Middle frontal gyrus (tissue), 1 donor: ENCODE measurements at regions not wholly inside any gene's neighbourhood (a gene's known extent, or its start where the extent isn't known, plus 50 kb on each side); places are given as distances from the start of the nearest gene placed in this dataset.

Experiments
- DNase-seq: peaks from one replicate; pipeline ENCODE4 v3.0.0-alpha.2; 2015; ENCODE audit warnings: low spot score; ENCODE audit errors: extremely low spot score

DNA sequence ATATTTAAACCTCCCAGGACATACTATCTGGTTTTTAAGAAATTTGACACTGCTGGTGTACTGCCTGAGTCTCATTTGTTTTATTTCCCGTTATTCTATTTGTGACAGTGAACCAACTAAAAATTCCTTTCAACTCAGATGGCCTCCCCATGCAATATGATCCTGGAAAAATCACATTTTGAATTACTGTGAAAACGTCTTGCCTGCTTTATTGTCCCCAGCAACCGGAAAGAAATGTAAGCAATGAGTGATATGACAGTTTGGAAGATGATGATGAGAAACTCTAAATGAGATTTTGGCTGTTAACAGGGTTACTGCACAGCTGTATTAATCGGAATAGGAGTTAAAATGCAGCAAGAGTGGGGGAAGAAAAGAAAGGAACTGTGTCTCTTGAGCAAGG is 590.7 kb upstream of the CDH5 start:
- DNase-seq, result no peak

DNA sequence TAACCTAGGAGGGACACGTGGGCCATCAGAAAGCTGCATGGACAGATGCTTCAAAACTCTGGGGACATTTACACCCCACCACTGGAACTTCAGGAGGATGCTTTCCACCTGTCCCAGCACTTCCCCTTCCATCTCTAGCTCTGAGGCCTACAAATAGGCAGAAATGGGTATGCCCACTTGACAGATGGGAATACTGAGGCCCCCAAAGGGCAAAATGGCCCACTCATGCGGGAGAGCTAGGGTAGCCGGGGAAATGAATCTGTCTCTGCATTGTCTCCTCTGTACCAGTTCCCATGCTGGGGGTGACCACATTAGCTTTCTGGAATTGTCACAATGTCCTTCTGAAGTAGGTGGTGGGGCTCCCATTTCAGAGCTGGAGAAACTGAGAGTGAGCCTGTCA is 592.1 kb upstream of the CDH5 start:
- no peak for DNase-seq

DNA sequence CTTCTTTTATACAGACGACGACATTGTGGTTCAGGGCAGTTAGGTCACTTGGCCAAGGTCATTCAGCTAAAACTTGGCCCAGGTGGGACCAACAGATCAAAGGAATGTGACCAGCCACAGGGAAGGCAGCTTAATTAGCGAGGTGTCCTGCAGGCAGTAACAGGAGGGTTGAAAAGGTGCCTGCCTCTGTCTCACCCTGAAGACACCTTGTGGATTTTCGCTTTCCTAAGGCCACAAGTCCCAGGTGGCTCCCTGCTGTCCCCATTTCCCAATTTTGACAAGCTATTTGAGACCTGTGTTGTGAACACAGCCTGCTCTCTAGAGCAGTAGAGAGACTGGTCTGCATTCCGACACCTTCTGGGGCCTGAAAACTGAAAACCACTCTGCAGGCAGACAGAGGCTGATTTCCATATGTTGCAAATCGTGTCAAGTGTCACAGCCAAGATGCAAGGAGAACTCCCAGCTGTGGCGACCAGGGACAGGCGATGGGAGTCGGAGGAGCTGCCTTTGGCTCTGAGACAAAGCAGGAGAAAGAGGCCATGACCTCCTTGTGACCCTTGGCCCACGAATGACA is 593.1 kb upstream of the CDH5 start:
- no peak for DNase-seq

DNA sequence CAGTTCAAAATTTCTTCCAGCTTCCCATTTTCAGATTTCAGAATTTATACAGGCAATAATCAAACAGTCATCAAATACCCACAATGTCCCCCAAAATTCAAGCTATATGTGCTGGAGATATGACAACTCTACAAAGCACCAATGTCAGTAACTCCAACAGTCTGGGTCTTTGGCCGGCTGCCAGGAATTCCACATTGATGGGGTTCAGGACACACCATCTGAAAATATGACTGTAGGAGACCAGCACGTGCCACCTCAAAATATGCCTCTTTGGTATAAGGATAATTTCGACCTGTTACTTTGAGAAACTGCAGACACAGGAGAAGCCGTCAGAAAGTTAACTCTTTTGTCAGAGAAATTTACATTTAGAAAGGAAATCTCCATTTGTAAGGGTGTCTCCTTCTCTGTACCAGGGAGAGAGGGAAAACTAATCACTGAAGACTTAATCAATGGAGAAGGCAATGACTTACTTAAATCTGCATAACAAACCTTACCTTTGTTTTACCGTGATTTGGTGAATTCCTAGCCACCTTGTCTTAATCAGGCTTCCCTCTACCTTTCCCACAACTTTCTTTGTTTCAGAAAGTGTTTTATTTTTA is 594.3 kb upstream of the CDH5 start:
- DNase-seq, result no peak

DNA sequence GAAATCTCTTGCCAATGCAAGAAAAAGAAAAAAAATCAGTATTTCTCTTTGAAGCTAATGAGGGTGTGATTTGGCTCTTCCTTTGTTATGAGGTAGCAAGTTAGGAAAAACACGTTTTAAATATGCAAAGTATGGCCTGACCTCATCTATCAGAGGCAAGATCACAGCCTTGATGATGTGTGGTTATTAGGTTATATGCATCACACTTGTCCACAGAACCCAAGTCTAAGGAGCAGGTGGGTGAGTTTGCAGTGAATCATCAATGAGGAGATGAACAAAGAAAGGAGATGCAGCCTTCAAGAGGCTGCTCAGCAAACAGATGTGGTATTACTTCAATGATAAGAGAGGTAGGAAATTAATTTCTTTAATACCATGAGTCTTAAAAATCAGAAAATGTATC is 594.8 kb upstream of the CDH5 start:
- no peak for DNase-seq

DNA sequence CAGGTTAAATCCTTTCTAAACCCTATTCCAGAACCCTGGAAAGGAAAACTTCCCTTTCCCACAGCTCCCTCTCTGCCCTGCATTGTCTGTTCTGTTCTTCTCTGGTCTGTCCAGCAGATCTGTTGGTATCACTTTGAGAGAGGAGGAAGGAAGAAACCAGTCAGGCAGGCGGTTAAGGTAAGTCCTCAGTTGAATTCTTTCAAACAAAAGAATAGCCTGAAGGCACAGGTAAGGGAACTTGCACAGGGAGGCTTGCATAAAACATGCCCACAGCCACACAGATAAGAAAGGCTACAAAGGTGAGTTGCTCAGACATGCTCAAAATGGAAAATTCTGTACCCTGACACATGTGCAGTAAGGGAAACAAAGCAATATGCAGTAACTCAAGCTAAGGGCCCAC is 595.7 kb upstream of the CDH5 start:
- DNase-seq, result no peak

DNA sequence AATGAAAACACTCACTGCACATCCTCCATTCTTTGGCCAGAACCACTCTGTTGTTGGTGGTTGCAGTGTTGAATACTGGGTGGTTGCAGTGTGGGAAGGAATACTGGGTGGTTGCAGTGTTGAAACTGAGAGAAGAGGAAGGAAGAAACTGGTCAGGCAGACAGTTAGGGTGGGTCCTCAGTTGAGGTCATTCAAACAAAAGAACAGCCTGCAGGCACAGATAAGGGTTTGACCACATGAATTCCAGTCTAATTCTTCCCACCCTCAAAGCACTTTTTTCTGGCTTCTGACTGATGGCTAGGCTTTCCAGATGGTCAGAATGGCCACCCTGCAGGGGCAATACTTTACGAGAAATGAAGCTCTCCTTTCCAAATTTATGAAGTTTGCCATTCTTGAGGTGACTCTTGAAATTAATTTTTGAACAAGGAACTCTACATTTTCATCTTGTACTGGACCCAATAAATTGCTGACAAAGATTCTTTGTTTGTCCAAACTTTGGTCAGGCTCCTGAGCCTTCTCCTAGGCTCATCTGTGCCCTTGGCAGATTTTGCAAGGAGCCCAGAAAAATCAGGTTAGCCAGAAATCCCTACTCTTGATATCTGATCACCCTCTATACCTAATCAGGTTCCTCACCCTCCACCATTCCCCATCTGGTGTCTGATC is 596.6 kb upstream of the CDH5 start:
- DNase-seq, result no peak

DNA sequence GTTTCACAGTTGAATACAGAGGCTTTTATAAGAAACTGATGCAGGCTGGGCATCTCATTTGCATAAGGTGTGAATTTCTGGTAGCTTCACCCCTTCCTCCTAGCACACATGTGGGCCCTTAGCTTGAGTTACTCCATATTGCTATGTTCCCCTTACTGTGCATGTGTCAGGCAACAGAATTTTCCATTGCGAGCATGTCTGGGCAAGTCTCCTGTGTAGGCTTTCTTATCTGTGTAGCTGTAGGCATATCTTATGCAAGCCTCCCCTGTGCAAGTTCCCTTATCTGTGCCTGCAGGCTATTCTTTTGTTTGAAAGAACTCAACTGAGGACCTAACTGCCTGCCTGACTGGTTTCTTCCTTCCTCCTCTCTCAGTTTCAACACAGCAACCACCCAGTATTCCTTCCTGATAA is 597.4 kb upstream of the CDH5 start:
- no peak for DNase-seq

DNA sequence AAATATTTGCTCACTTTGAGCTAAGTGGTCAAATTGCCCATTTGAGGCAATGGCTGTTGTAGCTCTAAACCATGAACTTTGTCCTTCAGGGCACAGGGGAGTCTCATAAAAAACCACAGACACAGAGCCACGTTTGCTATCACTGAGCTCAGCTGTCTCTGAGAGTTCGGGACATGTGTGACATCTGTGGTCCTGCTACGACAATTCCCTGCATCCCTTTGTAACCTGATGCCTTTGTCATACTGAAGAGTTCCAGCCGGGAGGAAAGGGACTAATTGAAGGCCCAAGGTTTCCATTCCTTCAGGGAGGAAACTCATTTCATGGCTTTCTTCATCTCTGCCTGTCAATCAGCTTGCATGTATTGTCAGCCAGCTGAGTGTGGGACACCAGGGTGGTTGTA is 599.4 kb upstream of the CDH5 start:
- DNase-seq, result no peak

DNA sequence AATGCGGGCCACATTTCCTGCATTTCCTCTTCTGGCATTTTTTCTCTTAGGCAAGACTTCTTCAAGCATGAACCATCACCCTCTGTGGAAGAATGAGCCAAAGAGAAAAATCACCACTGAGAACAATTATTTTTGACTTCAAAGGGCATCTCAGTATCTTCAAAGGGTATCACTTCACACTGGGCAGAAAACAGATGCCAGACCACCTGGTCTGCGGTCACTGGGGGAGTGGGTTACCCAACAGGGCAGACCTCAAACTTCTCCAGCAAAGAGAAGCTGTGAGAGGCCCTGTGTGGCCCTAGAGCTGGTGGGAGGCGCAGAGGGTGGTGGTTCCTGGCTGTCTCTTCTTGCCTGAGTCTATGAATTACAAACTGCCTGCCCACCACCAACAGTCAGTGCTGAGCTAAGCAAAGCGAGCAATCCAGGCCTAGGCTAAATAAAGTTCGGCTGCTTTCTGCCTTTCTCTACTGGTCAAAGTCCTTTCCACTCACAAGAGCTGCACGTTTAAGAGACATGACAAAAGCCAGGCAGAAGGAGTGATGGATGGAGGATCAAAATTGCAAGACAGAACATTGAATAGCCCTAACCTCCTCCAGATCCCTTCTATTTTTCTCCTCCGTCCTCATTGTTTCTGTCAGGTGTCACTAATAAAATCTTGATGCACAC is 602.7 kb upstream of the CDH5 start:
- no peak for DNase-seq

DNA sequence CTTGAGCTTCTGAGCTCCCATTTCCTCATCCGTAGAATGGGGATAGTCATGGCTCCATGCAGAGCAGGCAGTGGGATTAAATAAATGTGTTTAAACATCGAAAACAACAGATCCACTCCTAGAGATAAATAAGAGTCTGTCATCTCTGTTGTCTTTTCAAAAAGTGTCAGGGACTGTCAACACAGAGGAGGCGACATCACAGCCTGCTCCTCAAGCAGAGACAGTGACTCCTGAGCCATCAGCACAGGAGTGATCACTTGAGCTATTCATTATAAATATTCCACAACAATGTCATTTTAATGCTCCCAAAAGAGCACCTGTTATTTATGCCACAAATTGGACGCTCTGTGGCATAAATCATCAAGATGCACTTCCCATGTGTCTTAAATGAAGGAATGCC is 605.6 kb upstream of the CDH5 start:
- no peak for DNase-seq

DNA sequence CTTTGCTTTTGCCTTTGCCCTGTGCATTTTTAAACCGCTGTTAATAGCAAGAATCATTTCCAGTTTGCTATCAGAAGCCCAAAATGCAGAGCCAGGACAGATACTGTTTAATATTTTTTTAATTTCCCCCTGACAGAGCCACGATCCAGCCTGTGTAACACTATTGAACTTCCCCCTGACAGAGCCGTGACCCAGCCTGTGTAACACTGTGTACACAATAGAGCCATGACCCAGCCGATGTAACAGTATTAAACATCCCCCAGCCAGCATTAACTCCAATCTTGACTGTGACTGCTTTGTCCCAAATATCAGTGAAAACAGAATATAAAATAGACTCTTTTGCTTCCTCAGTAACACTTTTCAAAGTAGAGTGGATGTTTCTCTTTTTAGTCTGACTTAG is 607.9 kb upstream of the CDH5 start:
- no peak for DNase-seq

DNA sequence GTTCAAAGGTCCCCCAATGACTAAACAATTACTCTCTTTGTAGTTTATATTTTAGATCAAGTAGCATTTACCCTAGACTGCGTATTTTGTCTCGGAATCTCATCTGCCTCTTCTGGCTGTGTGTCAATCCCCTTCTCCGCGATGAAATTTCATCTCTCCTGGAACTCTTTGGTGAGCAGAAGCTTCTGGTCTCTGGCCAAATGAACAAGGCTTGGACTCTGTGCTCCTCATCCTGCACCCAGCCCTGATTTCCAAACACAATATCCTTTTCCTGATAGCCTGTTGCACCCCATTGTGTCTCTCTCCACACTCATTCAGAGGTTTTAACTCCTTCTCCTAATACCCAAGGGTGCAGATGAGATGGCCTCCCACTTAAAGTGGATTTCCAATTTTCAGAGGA is 609.4 kb upstream of the CDH5 start:
- DNase-seq, result no peak

DNA sequence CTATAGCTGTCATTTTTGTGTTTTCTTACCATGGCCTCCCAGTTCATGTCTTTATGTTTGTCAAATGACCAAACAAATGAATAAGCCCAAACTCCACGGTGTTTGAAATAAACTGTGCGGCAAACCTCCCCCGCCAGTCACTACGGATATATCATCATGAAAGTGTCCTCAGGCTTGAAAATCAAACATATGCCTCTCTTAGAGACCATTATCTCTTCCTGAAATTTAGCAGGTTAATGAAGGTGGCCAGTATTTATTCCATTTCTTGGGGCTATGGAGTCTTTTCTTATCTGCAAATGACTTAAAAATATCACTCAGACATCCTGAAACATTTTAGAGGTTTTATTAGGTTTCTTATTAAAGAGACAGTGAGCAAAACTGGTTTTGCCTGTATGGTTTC is 610.3 kb upstream of the CDH5 start:
- DNase-seq, result no peak

DNA sequence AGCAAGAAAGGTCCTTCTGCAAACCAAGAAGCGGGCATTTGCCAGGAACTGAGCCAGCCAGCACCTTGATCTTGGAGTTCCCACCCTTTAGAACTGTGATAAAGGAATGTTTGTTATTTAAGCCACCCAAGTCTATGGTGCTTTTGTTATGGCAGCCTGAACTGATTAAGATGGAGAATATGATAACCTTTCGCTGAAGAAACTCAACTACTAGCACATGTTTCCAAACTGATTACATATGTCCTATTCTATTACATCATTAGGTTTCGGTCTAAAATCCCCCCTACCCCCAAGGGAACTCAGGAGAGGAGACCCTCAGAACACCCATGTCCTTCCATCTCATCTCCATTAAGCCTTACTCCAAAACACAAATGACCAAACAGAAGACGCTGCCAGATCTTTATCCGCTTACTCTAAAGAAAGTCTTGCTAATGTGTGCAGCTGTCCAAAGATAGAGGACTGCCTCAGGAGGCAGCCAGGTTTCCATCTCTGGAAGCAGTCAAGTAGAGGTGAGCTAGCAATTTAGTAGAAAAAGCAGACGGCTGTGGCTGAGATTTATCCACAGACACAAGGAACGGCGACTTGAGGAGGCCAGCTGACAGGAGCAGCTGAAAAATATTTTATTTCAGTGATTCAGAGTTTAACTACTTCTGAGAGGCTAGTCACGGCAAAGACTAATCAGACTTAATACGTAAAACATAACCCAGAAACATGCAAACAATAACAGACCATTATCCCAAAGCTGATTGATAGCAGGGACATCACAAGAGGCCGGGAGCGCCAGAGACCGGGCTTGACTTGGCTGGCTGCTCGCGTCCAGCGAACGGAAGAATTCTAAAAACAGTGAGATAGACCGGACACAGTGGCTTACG is 611.4 kb upstream of the CDH5 start:
- no peak for DNase-seq

DNA sequence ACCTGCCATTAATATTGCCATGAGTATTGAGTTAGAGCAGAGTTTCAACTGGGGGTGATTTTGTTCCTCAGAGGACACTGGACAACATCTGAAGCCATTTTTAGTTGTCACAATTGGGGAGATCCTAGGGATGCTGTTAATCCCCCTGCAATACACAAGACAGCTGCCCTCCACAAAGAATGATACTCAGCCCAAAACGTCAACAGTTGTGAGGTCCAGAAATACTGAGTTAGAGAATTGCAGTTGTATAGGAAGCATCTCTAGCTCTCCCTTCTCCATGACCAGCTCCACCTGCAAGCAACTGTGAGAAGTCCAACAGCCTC is 614.0 kb upstream of the CDH5 start:
- no peak for DNase-seq

DNA sequence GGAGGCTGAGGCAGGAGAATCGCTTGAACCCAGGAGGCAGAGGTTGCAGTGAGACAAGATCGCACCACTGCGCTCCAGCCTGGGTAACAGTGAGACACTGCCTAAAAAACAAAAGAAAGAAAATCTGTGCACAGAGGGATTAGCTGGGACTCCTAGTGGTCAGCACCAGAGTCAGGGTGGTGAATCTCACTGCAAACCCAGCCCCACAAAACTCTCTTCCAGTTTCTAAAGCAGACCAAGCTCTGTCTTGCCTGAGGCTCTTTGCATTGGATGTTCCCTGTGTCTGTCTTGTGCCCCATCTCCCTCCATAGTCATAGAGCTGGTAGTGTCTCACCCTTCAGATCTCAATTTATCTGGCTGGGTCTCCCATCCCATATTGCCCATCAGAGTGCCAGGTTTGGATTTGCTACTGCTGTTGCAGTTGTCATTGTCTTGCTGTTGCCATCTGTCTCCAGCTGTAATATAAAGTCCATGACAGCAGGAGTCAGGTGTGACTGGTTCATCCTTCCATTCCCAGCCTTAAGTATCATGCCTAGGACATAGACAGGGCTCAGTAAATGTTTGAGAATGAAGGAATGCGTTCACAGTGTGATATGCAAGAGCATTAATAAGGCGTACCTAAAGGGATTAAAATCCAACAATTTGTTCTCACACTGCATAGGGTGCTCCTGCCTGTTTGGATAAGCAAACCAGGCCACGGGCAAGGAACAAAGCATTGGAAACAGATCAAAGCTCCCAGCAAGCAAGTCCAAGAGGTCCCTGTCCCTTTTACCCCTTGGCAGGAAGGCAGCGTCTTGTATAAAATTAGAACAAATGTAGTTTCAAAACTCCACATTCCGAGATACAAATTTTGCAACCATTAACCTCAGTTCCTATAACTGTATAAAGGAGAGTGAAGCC is 614.6 kb upstream of the CDH5 start:
- no peak for DNase-seq

DNA sequence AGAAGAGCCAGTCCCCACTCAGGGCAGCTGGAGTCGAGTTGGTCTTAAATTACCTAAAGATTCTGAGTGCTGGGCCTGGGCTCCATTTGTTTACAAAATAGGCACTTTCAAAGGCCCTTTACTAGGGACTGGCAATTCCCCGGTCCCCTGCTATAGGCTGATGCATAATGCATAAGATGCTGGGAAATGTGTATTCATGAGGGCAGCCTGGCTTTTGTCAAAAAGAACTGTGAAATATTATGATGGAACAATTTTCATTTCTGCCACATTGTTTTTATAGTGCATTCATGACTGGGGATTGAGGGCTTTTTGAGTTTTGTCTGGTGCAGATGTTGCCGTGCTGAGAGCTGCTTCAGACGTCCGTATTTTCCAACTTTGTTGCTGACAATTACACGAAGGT is 617.0 kb upstream of the CDH5 start:
- no peak for DNase-seq

DNA sequence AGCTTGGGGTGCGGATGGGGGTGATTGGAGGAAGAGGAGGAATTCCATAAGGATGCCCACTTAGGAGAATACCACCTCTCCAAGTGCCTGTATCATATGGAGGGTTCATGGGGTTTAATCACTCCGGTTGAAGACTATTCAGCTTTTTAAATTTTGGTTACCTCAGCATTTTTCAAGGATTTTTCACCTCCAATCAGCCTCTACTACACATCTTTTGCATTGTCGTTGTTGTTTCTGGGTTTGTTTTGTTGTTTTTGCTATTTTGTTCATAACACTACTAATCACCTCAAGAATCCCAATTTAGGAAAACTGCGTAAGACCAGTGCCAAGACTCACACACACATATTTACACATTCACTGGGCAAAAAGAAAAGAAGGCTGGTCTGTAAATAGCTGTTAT is 619.5 kb upstream of the CDH5 start:
- no peak for DNase-seq

DNA sequence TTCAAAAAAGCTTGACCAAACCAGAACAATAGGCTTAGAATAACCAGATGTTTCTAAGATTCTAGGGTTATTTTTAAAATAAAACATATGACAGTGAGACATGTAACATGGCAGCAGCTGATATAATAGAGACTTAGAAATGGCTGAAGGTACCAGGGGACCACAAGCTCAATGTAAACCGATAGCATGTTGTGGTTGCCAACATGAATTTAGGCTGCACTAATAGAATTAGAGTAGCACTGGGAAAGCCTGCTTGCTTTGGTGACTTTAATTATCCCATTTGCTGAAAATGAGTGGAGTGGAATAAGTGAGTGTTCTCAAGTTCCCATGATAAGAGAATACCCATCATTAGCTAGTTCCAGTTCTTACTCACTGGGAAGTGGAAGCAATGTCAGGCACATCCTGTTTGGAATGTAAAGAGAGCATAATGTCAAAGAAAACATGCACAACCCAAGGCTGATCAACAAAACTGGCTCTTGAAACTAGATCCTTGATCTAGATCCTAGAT is 621.2 kb upstream of the CDH5 start:
- no peak for DNase-seq

DNA sequence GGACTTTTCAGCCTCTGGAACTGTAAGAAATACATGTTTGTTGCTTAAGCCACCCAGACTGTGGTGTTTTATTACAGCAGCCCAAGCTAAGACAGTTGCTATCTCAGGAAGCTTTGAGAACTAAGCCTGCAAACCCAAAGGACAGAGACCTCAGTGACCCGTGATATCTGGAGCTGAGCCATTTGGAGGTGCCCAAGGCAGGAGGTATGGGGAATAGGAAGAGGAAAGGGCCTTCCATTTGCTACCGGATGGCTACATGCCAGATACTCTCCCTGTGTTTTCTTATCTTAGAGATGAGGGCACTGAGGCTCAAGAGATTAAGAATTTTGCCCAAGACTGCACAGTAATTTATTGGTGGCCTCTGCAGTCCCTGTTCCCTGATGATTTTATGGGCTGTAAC is 622.1 kb upstream of the CDH5 start:
- DNase-seq, result no peak
